ENCODE measurements at regions not wholly inside any gene's neighbourhood (a gene's known extent, or its start where the extent isn't known, plus 50 kb on each side); places are given as distances from the start of the nearest gene placed in this dataset.

DNA sequence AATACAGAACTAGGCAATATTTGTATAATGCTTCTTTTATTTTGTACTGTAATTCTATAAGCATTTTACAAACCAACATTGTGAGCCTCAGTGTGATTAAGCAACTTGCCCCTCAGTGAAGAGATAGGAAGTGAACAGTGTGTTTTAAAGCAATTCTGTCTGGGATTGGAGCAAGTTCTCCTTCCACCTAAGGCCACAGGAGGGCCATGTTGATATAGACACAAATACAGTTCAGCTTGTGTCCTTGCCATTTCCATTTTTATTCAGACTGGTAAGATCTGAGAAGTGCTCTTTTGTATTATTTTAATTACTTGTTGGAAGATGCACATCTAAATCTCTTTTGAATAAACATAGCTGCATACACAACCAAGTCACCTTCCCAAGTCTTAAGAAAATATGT, 416.3 kb upstream of the COBL start:
- TF ChIP-seq GATA2 (IDR thresholded peaks at IDR 0.05; ENCODE audit: low read depth, low read length): no peak
- TF ChIP-seq GATA3 (IDR thresholded peaks at IDR 0.05; ENCODE audit: low read depth, low read length): no peak
